ENCODE measurements at regions not wholly inside any gene's neighbourhood (a gene's known extent, or its start where the extent isn't known, plus 50 kb on each side); places are given as distances from the start of the nearest gene placed in this dataset.
"Not testable (repeated sequence)": the region's sequence is repeated elsewhere in the genome, so short reads cannot be mapped to it uniquely, and the experiment has no call there.

DNA sequence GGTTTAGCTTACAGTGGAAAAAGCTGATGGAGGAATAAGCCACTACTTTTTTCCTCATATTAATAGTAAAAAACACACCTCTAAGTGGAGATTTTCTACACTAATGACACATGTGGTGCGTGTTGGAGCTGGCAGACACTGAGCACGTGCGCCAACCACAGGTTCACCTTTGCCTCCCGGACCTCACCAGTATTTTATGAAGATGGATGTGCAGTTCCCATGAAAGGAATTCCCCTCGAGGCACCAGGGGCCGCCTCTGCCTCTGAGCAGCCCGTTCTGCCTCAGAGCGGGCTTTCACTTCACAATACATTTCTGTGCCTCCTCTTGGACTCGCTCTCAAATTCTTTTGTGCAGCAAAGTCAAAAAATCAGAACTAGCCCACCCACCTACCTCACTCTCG, 477.5 kb upstream of the ADARB2 start:
- DNase-seq: no peak

DNA sequence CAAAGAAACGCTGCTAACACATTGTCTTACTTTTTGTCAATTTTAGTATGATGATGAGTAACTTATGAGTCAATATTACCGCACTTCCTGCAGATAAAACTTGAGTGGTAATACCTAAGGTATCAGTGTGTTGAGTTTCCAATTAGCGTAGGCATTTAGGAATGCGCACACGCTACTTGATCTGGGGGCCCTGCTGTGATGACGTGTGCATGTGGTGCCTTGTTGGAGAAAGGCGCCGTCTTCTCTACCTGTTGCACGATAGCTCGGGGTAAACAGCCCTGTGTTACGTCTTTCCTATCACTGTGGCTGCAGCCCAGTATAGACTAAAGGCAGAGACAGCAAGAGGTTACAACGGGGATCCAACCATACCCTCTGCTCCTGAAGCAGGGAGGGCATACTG, 476.8 kb upstream of the ADARB2 start:
- DNase-seq: no peak

DNA sequence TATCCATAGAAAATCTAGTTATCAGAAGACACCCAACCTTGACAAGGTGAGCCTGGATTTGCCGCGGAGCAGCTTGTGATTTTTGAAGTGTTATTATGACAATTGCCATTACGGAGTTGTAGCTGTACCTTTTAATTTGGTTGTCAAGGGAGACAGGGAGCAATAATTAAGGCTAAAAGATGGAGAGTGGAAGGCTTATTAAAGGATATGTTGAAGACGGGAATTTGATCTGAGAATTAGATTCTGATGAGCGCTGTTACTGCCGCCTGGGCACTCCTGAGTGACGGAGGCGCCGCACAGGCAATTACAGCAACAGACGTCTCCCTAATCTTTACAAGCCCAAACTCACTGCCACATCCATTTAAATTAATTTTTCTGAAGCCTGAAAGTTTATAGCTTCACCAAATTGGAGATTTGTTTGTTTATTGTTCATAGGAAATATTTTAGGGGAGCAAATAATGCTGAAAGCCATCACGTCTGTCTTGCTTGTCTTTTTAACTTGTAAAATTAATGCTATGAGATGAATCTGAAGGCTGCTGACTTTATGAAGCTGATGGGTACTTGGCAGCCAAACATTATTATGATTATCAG, 475.0 kb upstream of the ADARB2 start:
- DNase-seq: no peak

DNA sequence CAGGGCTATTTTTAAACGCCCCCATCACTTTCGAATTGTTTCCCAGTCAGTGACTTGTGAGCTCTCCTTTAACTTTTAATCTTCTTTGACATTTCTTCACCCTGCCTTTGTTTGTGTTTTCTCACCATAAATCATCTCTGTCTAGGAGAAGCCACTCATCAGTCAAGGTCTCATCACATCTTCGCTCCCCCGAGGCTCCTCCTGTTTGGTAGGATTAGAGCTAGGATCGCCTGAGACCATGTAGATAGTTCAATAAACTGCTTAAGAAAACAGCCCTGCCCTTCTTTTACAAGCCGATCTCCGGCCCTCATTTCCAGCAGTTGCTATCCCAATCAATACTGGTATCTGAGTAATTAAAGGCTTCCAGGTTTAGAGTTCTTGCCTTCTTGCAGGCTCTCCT, 472.8 kb upstream of the ADARB2 start:
- DNase-seq: no peak

DNA sequence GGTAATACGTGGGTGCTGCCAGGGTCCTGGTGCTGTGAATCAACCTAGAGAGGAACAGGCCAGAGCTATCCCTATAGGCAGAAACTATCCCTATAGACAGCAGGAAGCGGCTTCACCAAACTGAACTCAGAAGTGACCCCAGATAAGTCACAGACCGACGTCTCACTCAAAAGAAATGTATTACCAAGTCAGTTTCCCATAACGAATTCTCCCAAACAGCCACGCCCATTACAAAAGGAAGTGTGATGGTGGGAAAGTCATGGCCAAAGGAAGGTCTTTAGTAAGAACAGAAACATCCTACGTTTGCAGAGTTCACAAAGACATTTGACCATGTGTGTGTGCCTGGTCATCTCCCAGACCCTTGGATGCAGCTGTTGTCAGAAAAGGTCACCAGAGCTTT, 470.8 kb upstream of the ADARB2 start:
- no peak for DNase-seq

DNA sequence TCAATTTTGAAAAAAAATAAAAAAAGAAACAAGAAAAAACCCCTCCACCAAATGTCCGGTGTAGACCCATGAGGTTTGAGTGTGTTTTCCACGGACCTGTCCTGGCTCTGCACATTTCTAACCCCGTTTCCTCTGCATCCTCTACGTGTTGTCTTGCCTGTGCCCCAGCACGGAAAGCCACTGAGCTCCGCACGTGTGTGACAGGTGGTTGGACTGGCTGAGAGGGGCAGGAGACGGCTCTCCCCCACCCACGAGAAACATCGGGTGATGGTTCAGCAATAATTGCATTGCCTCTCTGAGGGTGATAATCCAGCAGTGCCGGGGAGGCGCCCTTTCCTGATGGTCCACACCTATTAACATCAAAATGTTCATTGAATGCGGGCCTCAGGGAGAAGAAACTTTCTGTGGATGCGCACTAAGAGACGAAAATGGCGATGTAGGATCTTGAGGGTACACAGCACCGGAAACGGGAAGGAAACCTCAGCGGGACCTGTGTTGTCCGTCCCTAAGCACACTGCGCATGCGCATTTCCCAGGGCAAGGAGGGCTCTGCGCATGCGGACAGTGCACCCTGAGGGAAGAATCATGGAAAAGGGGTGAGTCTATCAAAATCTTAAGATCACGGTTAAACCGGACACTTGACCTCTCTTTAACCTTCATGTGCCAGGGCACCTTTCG, 470.1 kb upstream of the ADARB2 start:
- no peak for DNase-seq

DNA sequence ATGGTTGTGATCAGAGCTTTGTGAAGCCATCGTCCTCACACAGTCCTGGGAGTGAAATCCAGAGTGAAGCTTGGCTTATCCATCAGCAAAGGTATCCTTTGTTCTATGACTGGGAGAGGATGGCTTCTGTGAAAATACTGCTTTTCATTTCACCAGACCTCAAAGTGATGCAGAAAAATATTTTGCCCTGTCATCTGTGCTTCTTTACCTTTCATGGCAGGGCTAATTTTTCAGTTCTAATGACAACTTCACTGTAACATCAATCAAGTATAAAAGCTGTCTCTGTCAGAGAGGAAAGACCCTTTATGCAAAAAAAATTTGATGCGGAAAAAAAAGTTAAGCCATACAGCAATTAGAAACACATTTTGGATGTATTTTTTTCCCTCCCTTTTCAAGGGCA, 468.1 kb upstream of the ADARB2 start:
- DNase-seq: no peak

DNA sequence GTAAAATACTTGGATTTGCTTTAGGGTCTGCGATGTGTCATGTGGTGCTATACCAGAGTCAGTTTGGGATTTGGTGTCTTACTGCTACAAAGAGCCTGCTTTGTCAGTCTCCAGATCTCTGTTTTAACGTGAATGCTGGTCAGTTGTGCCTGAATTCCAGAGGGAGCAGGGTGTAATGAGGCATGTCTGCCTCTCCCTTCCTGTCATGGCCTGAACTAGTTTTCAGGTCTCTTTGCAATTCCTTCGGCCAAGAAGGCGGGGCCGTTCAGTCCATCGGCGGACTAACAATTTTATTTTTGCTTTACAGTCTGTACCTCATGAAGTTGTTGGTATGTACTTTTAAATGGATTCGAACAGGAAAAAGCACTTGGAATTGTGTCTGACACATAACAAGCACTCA, 465.1 kb upstream of the ADARB2 start:
- no peak for DNase-seq

DNA sequence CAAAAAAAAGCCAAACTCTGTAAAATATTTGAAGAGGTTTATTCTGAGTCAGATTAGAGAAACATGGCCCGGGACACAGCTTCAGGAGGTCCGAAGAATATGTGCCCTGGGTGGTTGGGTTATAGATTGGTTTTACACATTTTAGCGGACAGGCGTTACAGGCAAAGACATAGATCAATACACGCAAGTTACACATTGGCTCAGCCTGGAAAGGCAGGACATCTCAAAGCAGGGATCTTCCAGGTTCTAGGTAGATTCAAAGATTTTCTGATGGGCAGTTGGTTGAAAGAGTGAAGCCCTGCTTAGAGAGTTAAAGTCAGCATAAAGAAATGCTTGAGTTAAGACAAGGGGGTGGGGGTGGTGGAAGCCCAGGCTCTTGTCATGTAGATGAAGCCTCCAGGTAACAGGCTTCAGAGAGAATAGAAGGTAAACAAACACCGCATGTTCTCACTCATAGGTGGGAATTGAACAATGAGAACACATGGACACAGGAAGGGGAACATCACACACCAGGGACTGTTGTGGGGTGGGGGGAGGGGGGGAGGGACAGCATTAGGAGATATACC, 464.3 kb upstream of the ADARB2 start:
- DNase-seq: no peak

DNA sequence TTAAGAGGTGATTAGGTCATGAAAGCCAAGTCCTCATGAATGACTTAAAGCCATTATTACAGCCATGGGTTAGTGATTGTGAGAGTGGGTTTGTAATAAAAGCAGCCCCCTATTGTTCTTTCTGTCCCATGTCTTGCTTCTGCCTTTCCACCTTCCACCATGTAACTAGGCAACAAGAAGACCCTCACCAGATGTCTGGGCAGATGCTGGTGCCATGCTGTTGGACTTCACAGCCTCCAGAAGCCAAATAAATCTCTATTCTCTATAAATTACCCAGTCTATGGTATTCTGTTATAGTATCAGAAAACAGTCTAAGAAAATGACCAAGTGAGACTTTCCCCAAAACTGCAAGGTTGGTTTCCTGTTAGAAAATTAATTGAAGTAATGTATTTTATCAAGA, 460.3 kb upstream of the ADARB2 start:
- no peak for DNase-seq

DNA sequence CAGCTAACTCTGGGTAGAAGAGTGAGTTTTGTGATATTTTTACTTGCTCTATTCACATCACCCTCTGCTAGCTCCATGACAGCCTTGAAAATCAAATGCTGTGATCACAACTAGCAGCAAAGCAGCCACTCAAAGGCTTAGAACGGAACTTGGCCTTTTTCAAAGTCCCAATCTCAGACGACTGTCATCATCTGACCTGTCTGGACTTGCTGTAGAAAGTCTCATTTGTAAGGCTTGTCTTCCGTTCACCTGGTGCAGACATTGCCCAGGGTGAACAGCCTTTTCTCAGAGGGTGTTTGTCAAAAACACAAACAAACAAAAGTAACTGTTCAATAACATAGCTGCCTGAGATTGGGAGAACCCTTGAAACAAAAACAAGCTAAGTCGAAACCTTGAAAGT, 458.9 kb upstream of the ADARB2 start:
- DNase-seq: no peak

DNA sequence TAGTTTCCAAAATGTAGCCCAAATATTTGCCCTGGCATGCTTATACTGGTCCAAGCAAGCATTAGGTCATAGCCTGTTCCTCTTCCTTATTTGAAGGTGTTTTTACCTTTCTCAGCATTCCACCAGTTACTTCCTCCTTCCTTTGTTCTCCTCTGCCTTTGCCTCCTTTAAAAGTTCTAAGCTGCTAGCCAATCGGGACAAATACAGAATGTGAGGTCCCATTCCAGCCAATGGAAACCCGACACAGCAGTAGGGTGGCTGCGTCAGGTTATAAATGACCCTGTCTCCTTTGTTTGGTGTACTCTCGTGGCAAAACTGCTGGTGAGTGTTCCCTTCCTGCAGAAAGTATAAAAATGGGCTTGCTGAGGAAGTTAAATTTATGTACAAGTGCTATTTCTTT, 452.0 kb upstream of the ADARB2 start:
- DNase-seq: not testable (repeated sequence)

DNA sequence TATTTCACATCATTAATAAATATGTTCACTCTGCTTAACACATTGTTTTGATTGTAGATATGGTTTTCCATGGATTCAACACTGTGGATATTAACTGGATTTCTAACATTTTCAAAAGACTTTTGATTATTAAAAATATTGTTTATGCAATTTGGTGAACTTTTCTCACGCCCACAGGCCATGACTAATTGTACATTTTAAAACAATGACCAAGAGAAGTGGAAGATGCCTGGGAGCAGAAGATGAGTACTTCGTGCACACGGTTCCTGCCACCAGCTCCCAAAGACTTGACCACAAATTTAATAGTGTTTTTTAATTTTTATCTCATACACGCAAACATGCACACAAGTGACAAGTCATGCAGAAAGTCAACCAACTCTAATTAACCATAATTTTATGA, 451.0 kb upstream of the ADARB2 start:
- DNase-seq: no peak

DNA sequence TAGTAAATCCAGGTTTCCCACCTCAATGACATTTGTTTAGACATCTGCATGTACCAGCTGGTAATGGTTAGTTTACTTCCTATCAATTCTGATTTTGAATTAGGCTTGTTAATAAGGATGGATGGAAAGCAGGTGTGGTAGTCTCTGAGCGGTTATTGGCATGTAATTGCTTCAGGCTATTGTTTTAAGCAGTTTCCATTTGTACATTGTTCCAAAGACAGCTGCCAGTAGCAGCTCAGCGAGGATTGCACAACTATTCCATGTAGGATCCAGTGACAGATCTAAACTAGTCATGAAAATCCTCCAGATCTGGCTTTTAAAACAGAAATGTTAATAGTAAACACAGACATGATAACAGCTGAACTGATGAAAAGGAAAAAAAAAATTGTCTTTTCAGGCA, 436.0 kb upstream of the ADARB2 start:
- no peak for DNase-seq

DNA sequence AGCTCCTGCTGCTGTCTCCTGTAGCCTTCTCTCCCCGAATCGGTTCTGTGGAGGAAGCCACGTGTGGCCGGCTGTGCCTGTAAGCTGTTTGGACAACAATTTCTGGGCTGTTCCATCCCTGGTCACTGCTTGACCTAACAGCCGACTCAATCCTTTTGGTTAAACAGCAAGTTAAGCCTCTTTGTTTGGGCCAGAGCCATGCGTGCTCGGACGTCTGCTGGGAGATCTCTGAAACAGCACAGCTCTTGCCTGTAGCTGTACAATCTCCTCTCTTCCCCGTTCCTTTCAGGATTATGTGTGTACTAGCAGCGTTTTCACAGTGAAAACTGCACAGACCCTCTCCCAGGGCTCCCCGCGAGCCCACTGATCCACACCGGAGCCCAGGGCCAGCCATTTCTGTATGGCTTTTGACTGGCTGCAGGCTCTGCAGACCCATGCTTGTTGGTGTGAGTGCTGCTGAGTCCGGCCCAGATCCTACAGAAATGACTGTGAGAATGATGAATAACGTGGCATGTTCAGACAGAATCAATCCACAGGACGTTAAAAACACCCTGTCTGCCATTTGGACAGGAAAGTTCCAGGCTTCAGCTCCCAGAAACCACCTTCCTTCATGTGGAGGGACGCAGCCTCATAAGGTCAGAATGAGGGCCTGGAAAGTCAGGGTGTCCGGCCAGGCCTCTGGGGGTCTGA, 428.6 kb upstream of the ADARB2 start:
- no peak for DNase-seq

DNA sequence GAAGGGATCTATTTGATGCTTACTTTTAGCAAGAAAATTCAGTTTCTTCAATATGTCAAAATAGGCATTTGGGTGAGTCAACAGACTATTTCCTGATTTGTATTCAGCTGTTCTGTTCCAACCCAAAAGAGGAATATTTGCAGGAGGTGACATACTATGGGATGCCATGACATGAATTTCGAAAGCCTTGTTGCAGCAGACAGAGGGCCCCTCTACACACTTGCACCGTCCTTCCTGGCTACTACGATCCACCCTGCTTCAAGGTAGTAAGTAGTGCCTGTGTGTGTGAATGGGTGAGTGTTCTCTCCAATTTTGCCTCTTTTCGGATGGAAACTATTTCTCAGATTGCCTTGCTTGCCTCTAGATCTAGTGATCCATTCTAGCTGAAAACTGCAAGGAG, 413.0 kb upstream of the ADARB2 start:
- DNase-seq: no peak

DNA sequence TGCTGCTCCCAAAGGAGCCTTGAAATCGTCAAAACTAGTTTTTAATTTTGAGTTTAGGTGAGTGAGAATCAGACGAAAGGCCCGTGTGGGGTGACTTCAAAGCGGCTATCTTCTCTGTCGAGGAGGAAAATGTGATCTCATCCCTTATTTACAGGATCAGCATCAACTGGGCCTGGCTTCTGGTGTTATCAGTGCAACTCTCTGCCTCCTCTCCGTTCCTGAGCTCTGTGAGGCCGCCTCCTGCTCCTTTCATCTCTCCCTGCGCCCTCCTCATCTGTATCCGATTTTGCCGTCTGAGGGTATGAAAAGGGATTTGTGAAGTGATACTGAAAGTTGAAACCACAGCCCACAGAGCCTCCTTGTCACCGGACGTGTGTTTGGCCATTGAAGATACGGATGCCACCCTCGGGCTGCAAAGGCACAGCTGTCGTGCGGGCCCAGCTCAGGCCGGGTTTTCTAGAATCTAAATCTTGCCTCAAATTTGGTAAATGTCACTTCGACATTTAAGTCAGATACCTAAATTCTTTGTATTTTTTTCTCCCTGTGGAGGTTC, 408.7 kb upstream of the ADARB2 start:
- no peak for DNase-seq

DNA sequence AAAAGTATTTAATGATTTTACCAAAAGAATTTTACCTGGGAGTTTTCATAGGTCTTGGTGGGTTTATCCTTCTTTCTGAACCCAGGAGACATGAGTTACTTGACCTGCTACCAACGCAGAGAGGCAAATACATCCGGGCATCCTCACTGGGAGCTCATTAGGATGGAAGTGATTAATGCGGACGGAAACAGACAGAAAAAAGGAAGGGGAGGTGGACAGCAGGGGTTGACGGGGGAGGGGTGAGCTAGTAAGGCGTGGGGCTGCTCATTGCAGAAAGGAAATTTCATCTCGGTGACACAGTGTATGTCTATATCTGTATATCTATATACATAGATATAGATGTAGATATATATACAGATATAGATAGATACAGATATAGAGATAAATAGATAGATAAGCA, 408.2 kb upstream of the ADARB2 start:
- no peak for DNase-seq

DNA sequence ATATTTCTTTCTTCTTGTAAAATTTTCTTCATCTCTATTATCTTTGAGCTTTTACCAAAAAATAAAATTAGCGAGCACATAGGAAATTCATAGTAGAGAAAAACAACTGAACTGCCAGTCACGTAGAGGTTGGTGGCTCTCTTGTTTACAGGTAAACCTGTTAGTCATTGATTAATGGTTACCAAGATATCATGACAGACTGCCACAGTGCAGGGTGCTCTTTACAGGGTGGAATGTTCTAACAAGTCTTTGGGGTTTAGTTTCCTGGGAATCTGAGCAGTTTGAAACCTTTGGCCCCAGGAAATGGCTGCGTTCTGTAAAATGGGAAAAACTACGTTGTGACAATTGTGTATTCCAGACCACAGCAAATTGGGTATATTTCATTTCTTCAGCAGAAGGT, 407.3 kb upstream of the ADARB2 start:
- DNase-seq: no peak

DNA sequence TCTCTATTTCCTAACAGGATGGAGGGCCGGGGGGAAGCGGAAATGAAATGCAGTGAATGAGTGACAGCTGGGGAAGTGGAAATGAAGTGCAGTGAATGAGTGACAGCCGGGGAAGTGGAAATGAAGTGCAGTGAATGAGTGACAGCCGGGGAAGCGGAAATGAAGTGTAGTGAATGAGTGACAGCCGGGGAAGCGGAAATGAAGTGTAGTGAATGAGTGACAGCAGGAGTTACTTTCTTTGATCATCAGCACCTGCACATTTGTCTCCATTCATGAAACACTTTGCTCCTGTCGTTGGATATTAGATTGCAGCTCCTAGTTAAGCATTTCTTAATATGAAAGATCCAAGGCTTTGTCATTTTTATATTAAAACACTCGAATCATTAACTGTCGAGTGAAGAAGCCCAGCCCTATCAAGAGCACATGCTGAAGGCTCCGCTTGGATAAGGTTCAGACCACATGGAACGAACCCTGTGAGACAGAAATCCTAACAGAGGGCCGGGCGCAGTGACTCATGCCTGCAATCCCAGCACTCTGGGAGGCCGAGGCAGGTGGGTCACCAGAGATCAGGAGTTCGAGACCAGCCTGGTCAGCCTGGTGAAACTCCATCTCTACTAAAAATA, 406.0 kb upstream of the ADARB2 start:
- no peak for DNase-seq

DNA sequence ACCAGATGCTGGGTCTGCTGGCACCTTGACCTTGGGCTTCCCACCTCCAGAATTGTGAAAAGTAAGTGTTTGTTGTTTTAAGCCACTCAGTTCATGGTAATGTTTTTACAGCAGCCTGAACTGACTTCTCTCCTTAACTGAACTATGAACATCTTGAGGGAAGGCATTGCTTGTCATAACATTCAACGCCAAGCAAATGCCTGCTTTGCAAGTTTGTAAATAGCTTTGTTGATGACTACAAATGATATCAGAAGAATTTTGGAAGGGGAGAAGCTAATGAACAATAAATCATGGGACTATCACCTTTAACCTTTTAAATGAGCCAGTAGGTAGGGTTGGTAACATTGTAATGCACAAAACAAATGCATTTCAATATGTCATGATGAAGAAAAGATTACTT, 402.4 kb upstream of the ADARB2 start:
- no peak for DNase-seq

DNA sequence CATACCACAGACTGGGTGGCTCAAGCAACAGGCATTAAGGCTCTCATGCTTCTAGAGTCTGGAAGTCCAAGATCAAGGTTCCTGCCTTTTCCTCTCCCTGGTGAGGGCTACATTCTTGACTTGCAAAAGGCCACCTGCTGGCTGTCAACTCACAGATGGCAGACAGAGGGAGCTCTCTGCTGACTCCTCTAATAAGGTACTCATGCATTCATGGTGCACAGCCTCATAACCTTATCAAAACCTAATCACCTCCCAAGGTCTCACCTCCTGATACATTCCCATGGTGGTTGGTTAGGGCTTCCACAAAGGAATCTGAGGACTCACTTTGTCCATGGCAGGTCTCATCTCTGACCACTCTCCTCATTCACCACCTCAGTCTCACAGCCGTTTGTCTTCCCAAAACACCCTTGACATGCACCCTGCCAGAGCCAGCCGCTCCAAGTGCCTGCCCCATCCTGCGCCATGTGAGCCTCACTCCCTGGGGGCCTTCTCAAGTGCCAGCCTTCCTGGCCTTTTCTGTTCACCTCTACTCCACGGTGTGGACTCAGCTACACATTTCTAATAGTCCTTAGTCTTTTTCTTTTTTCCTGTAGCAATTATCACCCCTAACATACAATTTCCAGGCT, 400.3 kb upstream of the ADARB2 start:
- DNase-seq: no peak

DNA sequence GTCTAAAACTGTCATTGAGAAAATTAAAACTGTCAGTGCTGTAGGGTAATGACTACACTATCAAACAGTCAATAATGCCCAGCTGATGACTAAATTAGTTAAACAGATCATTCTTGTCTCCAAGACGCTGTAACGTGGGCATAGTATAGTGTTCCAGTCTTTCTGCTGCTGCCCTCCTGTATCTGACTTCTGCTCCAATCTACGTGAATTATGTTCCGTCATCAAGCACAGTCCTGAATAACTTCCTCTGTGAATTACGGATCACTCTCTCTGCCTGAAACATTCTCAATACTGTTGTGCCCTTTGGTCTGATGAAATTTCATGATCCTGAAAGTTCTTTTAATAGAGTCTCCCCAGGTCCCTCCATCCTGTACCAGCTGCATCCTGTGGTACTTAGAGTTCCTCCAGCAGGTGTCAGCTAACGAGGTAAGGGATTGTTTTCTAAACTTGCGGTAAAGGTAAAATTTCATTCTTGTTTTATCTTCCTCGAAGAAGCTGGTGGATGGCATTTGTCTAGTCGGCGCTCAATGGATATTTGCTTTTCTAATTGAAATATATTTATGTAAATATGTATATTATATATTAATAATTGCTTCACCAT, 393.5 kb upstream of the ADARB2 start:
- no peak for DNase-seq

All from CD4-positive, alpha-beta T cell treated with Interleukin-4 for 1 hour (primary cell).